ENCODE measurements at regions not wholly inside any gene's neighbourhood (a gene's known extent, or its start where the extent isn't known, plus 50 kb on each side); places are given as distances from the start of the nearest gene placed in this dataset.

DNA sequence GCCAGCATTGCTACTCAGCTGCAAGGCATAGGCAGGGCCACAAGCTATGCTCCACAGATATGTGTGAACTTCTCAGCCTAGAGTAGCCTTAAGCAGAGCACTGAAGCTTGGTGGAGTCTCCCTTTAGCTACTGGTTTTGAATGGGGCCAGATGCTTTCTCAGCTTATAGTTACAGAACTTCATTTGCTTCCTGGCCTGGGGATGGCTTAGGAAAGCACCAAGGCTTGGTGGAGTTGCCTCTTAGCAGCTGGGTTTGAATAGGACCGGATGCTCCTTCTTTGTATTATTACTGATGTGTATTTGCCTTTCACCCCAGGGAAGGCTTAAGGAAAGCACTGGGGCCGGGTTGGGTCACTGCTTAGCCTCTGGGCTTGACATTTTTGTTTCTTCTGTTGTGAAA is 497.8 kb upstream of the SEMA6A start:
- FAIRE-seq (no peak), DNase-seq (no peak)
- H3K36me3 ChIP-seq (ENCODE audit: control insufficient read depth in 3 of 3, insufficient read depth in 2 of 3, low read depth in 1 of 3, low read length in 3 of 3), result no peaks in the 10 kb centered on the region
- H3K4me3 ChIP-seq (ENCODE audit: low read depth in 1 of 3, low read length in 3 of 3), result no peak overlapping the region
- H3K27ac ChIP-seq (ENCODE audit: low read depth in 1 of 3, low read length in 2 of 3), result no peak overlapping the region
- 56 to 78% (median 73%) methylated on average over 2 of the region's 2 CpGs for WGBS, 3 donors
- no peaks in the 10 kb centered on the region for H3K4me1 ChIP-seq (ENCODE audit: control insufficient read depth in 3 of 3, insufficient read depth in 2 of 3, low read depth in 1 of 3, low read length in 2 of 3)
- no peaks in the 10 kb centered on the region for H3K27me3 ChIP-seq (ENCODE audit: control insufficient read depth in 3 of 3, insufficient read depth in 3 of 3, low read length in 3 of 3)
- peaks cover 0 to 4% of the 10 kb centered on the region in 2 donors for H3K9me3 ChIP-seq (ENCODE audit: control insufficient read depth in 2 of 2, insufficient read depth in 1 of 2, low read depth in 1 of 2, low read length in 1 of 2)

DNA sequence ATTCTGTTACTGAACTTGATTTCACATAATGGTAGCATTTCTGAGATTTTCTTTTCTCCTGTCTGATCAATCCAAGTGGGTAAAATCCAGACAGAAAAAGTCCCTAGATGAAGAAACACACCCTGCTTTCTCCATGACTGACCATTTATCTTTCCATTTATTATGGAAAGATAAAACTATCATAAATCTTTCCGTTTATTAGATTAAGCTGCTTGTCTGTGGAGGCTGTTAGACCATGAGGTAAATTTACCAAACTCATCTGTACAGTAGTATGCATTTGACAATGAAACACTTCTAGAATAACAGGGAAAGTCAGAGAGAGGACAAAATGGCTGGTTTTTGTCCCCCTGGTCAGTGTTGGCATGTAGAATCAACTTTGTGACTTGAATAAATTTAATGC is 491.2 kb upstream of the SEMA6A start:
- no peaks in the 10 kb centered on the region for H3K9me3 ChIP-seq (ENCODE audit: control insufficient read depth in 2 of 2, insufficient read depth in 1 of 2, low read depth in 1 of 2, low read length in 1 of 2)
- H3K36me3 ChIP-seq (ENCODE audit: control insufficient read depth in 3 of 3, insufficient read depth in 2 of 3, low read depth in 1 of 3, low read length in 3 of 3), result no peaks in the 10 kb centered on the region
- no peak overlapping the region for H3K27ac ChIP-seq (ENCODE audit: low read depth in 1 of 3, low read length in 2 of 3)
- whole genome bisulfite sequencing, 3 donors, result 20 to 59% (median 29%) methylated on average over 1 of the region's 1 CpG
- DNase-seq (no peak), FAIRE-seq (no peak)
- H3K4me1 ChIP-seq (ENCODE audit: control insufficient read depth in 3 of 3, insufficient read depth in 2 of 3, low read depth in 1 of 3, low read length in 2 of 3), result no peaks in the 10 kb centered on the region
- H3K27me3 ChIP-seq (ENCODE audit: control insufficient read depth in 3 of 3, insufficient read depth in 3 of 3, low read length in 3 of 3), result no peaks in the 10 kb centered on the region
- H3K4me3 ChIP-seq (ENCODE audit: low read depth in 1 of 3, low read length in 3 of 3), result no peak overlapping the region

DNA sequence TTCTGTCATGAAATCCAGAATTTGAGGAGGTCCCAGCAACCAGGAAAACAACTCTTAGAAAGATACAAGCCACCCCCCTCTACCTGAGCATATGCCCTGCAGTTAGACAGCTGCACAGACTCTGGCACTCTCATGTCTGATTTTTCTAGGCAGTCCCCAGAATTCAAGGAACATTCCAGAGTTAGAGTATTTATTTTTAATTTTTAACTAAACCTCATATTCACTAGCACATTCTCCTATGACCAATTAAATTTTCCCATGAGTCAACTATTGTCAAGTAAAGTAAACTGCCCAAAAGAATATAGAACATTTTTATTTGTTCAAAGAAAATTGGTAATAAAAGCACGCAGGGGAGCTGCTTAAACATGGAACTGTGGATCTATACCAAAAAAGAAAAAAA is 490.5 kb upstream of the SEMA6A start:
- H3K27ac ChIP-seq (ENCODE audit: low read depth in 1 of 3, low read length in 2 of 3), result no peak overlapping the region
- 65 to 78% (median 76%) methylated on average over 1 of the region's 1 CpG for WGBS, 3 donors
- no peak for DNase-seq
- no peak for FAIRE-seq
- H3K4me3 ChIP-seq (ENCODE audit: low read depth in 1 of 3, low read length in 3 of 3), result no peak overlapping the region
- H3K27me3 ChIP-seq (ENCODE audit: control insufficient read depth in 3 of 3, insufficient read depth in 3 of 3, low read length in 3 of 3), result no peaks in the 10 kb centered on the region
- no peaks in the 10 kb centered on the region for H3K36me3 ChIP-seq (ENCODE audit: control insufficient read depth in 3 of 3, insufficient read depth in 2 of 3, low read depth in 1 of 3, low read length in 3 of 3)
- no peaks in the 10 kb centered on the region for H3K4me1 ChIP-seq (ENCODE audit: control insufficient read depth in 3 of 3, insufficient read depth in 2 of 3, low read depth in 1 of 3, low read length in 2 of 3)
- no peaks in the 10 kb centered on the region for H3K9me3 ChIP-seq (ENCODE audit: control insufficient read depth in 2 of 2, insufficient read depth in 1 of 2, low read depth in 1 of 2, low read length in 1 of 2)

DNA sequence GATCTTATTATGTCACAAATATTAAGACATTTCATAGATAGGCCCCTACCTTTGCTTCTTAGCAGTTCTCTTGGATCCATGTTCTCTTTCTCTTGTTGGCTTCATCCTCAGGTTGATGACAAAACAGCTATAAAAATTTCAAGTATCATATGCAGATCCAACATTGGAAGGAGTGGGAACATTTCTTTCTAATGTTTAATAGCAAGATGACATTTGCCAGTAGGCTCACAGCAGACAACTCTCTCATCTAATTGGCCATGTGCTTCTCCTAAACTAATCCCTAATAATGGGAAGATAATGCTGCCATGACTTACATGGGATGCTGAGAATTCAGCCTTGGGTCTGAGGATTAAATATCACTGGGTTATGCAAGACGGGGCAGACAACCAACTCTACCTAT is 485.5 kb upstream of the SEMA6A start:
- Histone ChIP-seq H3K27me3 (ENCODE audit: control insufficient read depth in 3 of 3, insufficient read depth in 3 of 3, low read length in 3 of 3) (no peaks in the 10 kb centered on the region), H3K4me3 (ENCODE audit: low read depth in 1 of 3, low read length in 3 of 3) (no peak overlapping the region), H3K27ac (ENCODE audit: low read depth in 1 of 3, low read length in 2 of 3) (no peak overlapping the region), H3K4me1 (ENCODE audit: control insufficient read depth in 3 of 3, insufficient read depth in 2 of 3, low read depth in 1 of 3, low read length in 2 of 3) (no peaks in the 10 kb centered on the region), H3K9me3 (ENCODE audit: control insufficient read depth in 2 of 2, insufficient read depth in 1 of 2, low read depth in 1 of 2, low read length in 1 of 2) (no peaks in the 10 kb centered on the region), H3K36me3 (ENCODE audit: control insufficient read depth in 3 of 3, insufficient read depth in 2 of 3, low read depth in 1 of 3, low read length in 3 of 3) (no peaks in the 10 kb centered on the region)
- 75 to 92% (median 83%) methylated on average over 1 of the region's 1 CpG for WGBS, 3 donors
- DNase-seq, result no peak
- FAIRE-seq, result no peak

DNA sequence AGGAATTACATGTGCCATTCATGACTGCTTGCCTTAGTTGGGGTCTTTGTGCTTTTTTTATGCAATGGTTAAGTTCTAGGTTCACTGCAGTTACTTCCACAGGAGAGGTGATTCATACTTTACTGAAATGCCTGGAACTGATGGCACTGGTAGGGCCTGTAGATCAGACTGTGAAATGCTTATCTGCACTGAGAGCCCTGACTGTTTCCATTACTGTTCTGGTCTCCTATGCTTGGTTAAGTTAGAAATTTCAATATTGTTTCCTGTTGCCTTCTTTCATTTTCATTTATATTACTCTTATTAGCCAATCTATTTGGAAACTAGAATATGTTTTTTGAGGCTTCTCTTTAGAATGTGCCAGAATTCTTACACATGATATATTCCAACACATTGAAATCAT is 484.1 kb upstream of the SEMA6A start:
- no peaks in the 10 kb centered on the region for H3K9me3 ChIP-seq (ENCODE audit: control insufficient read depth in 2 of 2, insufficient read depth in 1 of 2, low read depth in 1 of 2, low read length in 1 of 2)
- no peaks in the 10 kb centered on the region for H3K27me3 ChIP-seq (ENCODE audit: control insufficient read depth in 3 of 3, insufficient read depth in 3 of 3, low read length in 3 of 3)
- no peaks in the 10 kb centered on the region for H3K4me1 ChIP-seq (ENCODE audit: control insufficient read depth in 3 of 3, insufficient read depth in 2 of 3, low read depth in 1 of 3, low read length in 2 of 3)
- FAIRE-seq (no peak), DNase-seq (no peak)
- no peak overlapping the region for H3K27ac ChIP-seq (ENCODE audit: low read depth in 1 of 3, low read length in 2 of 3)
- H3K4me3 ChIP-seq (ENCODE audit: low read depth in 1 of 3, low read length in 3 of 3), result no peak overlapping the region
- no peaks in the 10 kb centered on the region for H3K36me3 ChIP-seq (ENCODE audit: control insufficient read depth in 3 of 3, insufficient read depth in 2 of 3, low read depth in 1 of 3, low read length in 3 of 3)

DNA sequence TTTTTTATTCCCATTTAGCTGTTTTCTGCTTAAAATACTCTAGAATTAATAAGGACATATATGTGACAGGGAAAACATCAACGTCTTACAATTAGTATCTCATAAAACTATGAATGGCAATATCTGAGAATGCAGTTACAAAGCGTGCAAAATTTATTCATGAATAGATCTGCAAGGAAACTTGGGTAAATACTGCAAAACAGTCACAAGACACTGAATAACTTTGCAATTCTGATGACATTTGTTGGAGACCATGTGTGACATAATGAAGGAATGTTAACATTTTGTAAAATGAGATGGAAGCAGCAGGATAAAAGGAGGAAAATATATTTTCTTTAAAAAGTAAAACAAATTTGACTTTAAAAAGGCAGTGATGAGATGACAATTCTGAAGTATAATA is 480.9 kb upstream of the SEMA6A start:
- H3K27ac ChIP-seq (ENCODE audit: low read depth in 1 of 3, low read length in 2 of 3), result no peak overlapping the region
- H3K4me3 ChIP-seq (ENCODE audit: low read depth in 1 of 3, low read length in 3 of 3), result no peak overlapping the region
- no peaks in the 10 kb centered on the region for H3K4me1 ChIP-seq (ENCODE audit: control insufficient read depth in 3 of 3, insufficient read depth in 2 of 3, low read depth in 1 of 3, low read length in 2 of 3)
- H3K9me3 ChIP-seq (ENCODE audit: control insufficient read depth in 2 of 2, insufficient read depth in 1 of 2, low read depth in 1 of 2, low read length in 1 of 2), result no peaks in the 10 kb centered on the region
- FAIRE-seq (no peak), DNase-seq (no peak)
- H3K36me3 ChIP-seq (ENCODE audit: control insufficient read depth in 3 of 3, insufficient read depth in 2 of 3, low read depth in 1 of 3, low read length in 3 of 3), result no peaks in the 10 kb centered on the region
- 58 to 78% (median 59%) methylated on average over 2 of the region's 2 CpGs for WGBS, 3 donors
- no peaks in the 10 kb centered on the region for H3K27me3 ChIP-seq (ENCODE audit: control insufficient read depth in 3 of 3, insufficient read depth in 3 of 3, low read length in 3 of 3)

GRCh38 chr5:117054911-117055310 is 480.3 kb upstream of the SEMA6A start:
- FAIRE-seq (no peak), DNase-seq (peak; percentile 3 to 37)
- WGBS, 3 donors, result 16 to 48% (median 24%) methylated on average over 4 of the region's 4 CpGs
- Histone ChIP-seq H3K4me3 (ENCODE audit: low read depth in 1 of 3, low read length in 3 of 3) (no peak overlapping the region), H3K9me3 (ENCODE audit: control insufficient read depth in 2 of 2, insufficient read depth in 1 of 2, low read depth in 1 of 2, low read length in 1 of 2) (no peaks in the 10 kb centered on the region), H3K27me3 (ENCODE audit: control insufficient read depth in 3 of 3, insufficient read depth in 3 of 3, low read length in 3 of 3) (no peaks in the 10 kb centered on the region), H3K27ac (ENCODE audit: low read depth in 1 of 3, low read length in 2 of 3) (no peak overlapping the region), H3K4me1 (ENCODE audit: control insufficient read depth in 3 of 3, insufficient read depth in 2 of 3, low read depth in 1 of 3, low read length in 2 of 3) (no peaks in the 10 kb centered on the region), H3K36me3 (ENCODE audit: control insufficient read depth in 3 of 3, insufficient read depth in 2 of 3, low read depth in 1 of 3, low read length in 3 of 3) (no peaks in the 10 kb centered on the region)

DNA sequence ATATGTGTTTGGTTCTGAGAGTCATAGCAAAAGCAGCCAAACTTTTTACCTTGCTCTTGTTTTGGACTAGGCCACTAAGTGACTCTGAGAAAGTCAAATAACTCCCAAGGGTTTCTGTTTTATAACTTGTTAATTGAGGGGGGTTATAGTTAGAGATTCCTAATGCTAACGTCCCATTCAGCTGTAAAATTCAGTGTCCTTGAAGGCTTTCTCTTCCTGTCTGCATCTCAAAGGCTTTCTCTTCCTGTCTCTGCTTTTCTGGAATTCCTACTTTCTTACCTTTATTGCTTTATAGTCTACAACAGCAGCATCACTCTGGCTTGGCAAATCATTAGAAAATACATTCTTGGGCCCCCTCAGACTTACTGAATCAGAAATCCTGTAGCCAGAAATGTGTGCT is 479.5 kb upstream of the SEMA6A start:
- H3K4me3 ChIP-seq (ENCODE audit: low read depth in 1 of 3, low read length in 3 of 3), result no peak overlapping the region
- H3K9me3 ChIP-seq (ENCODE audit: control insufficient read depth in 2 of 2, insufficient read depth in 1 of 2, low read depth in 1 of 2, low read length in 1 of 2), result no peaks in the 10 kb centered on the region
- no peaks in the 10 kb centered on the region for H3K27me3 ChIP-seq (ENCODE audit: control insufficient read depth in 3 of 3, insufficient read depth in 3 of 3, low read length in 3 of 3)
- no peaks in the 10 kb centered on the region for H3K4me1 ChIP-seq (ENCODE audit: control insufficient read depth in 3 of 3, insufficient read depth in 2 of 3, low read depth in 1 of 3, low read length in 2 of 3)
- WGBS, 3 donors, result 38 to 57% (median 39%) methylated on average over 1 of the region's 1 CpG
- no peaks in the 10 kb centered on the region for H3K36me3 ChIP-seq (ENCODE audit: control insufficient read depth in 3 of 3, insufficient read depth in 2 of 3, low read depth in 1 of 3, low read length in 3 of 3)
- DNase-seq (no peak), FAIRE-seq (no peak)
- H3K27ac ChIP-seq (ENCODE audit: low read depth in 1 of 3, low read length in 2 of 3), result no peak overlapping the region

DNA sequence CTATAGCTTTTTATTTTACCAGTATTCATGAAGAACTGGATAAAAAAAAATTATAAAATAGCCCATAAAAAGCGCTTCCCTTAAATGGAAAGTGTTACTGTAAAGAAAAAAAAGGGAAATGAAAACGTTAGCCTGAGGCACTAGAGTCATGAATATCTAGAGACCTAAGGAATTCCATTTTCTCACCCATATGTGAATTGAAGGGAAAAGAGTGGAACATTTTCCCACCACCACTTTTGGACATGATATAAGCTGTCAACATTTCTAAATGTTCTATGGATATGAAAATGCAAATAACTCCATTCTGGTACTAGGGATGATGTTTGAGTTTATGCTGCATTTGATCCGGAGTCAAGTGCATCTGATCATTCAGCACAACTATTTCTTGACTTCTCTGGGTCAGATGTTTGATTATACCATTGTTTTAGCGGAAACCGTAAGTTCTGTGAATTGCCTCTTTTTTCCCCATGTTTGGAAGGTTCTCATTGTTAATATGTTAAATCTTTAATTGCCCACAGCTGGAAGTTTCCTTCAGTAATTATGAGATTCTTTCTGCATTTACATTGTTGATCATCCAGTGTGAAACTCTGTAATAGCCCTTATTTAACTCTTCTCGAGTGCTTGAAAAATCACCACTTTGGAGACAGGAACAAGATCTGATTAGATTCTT is 467.4 kb upstream of the SEMA6A start:
- 67 to 70% (median 68%) methylated on average over 6 of the region's 6 CpGs for WGBS, 3 donors
- no peaks in the 10 kb centered on the region for H3K27me3 ChIP-seq (ENCODE audit: control insufficient read depth in 3 of 3, insufficient read depth in 3 of 3, low read length in 3 of 3)
- H3K4me3 ChIP-seq (ENCODE audit: low read depth in 1 of 3, low read length in 3 of 3), result no peak overlapping the region
- DNase-seq, result no peak
- no peaks in the 10 kb centered on the region for H3K9me3 ChIP-seq (ENCODE audit: control insufficient read depth in 2 of 2, insufficient read depth in 1 of 2, low read depth in 1 of 2, low read length in 1 of 2)
- no peak overlapping the region for H3K27ac ChIP-seq (ENCODE audit: low read depth in 1 of 3, low read length in 2 of 3)
- no peaks in the 10 kb centered on the region for H3K4me1 ChIP-seq (ENCODE audit: control insufficient read depth in 3 of 3, insufficient read depth in 2 of 3, low read depth in 1 of 3, low read length in 2 of 3)
- no peak for FAIRE-seq
- no peaks in the 10 kb centered on the region for H3K36me3 ChIP-seq (ENCODE audit: control insufficient read depth in 3 of 3, insufficient read depth in 2 of 3, low read depth in 1 of 3, low read length in 3 of 3)
